ENCODE measurements at regions not wholly inside any gene's neighbourhood (a gene's known extent, or its start where the extent isn't known, plus 50 kb on each side); places are given as distances from the start of the nearest gene placed in this dataset.

DNA sequence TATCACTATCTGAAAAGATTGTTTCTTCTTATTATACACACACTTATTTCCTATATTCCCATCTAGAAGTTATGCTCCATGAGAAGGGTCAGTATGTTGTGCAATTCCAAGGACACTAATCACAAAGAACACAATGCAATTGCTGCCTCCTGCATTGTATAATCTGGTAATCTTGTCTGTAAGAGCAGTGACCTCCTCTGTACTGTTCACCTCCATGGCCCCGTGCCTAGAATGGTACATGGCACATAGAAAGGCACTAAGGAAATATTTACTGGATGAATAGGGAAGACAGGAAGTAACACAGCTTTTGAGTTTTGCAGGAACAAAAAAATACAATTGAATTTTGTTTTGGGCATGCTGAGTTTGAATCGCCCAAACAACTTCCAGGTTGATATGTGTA lies 214.6 kb upstream of the SALL1 start:
- H3K79me2 ChIP-seq (ENCODE audit: insufficient read depth, low read depth, low read length): no peaks in the 10 kb centered on the region
- H3K9me3 ChIP-seq (ENCODE audit: low read length): no peaks in the 10 kb centered on the region
- DNase-seq (ENCODE audit: low spot score): no peak
- H3K9me2 ChIP-seq (ENCODE audit: insufficient read depth, low read length): no peaks in the 10 kb centered on the region
- H3K4me3 ChIP-seq (ENCODE audit: low read depth, low read length, poor library complexity, severe bottlenecking): no peak overlapping the region
- H2AFZ ChIP-seq (ENCODE audit: low read length): no peak overlapping the region
- no peak overlapping the region for H3K27ac ChIP-seq (ENCODE audit: low read depth, low read length, poor library complexity, severe bottlenecking)
- no peak for TF ChIP-seq EZH2phosphoT487 (IDR thresholded peaks at IDR 0.05; ENCODE audit: borderline replicate concordance, low read depth, low read length)
- TF ChIP-seq, protein P1, sequence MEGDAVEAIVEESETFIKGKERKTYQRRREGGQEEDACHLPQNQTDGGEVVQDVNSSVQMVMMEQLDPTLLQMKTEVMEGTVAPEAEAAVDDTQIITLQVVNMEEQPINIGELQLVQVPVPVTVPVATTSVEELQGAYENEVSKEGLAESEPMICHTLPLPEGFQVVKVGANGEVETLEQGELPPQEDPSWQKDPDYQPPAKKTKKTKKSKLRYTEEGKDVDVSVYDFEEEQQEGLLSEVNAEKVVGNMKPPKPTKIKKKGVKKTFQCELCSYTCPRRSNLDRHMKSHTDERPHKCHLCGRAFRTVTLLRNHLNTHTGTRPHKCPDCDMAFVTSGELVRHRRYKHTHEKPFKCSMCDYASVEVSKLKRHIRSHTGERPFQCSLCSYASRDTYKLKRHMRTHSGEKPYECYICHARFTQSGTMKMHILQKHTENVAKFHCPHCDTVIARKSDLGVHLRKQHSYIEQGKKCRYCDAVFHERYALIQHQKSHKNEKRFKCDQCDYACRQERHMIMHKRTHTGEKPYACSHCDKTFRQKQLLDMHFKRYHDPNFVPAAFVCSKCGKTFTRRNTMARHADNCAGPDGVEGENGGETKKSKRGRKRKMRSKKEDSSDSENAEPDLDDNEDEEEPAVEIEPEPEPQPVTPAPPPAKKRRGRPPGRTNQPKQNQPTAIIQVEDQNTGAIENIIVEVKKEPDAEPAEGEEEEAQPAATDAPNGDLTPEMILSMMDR (conservative IDR thresholded peaks at IDR 0.05; ENCODE audit: low read length): no peak
- no peaks in the 10 kb centered on the region for H4K20me1 ChIP-seq (ENCODE audit: insufficient read depth, low read length)
- intact Hi-C loops (cut with micrococcal nuclease; ENCODE audit: unreplicated experiment): no loop called here
- no peaks in the 10 kb centered on the region for H3K4me1 ChIP-seq (ENCODE audit: insufficient read depth, low read length, poor library complexity, severe bottlenecking)
- no peak overlapping the region for H3K4me2 ChIP-seq (ENCODE audit: low read length)
- BruUV-seq (replicated peaks): no TSS peak
- H3K36me3 ChIP-seq (ENCODE audit: insufficient read depth, low read length): no peaks in the 10 kb centered on the region
- ChIA-PET CTCF (ENCODE audit: unreplicated experiment) (no interaction called here), POLR2A (no interaction called here)

DNA sequence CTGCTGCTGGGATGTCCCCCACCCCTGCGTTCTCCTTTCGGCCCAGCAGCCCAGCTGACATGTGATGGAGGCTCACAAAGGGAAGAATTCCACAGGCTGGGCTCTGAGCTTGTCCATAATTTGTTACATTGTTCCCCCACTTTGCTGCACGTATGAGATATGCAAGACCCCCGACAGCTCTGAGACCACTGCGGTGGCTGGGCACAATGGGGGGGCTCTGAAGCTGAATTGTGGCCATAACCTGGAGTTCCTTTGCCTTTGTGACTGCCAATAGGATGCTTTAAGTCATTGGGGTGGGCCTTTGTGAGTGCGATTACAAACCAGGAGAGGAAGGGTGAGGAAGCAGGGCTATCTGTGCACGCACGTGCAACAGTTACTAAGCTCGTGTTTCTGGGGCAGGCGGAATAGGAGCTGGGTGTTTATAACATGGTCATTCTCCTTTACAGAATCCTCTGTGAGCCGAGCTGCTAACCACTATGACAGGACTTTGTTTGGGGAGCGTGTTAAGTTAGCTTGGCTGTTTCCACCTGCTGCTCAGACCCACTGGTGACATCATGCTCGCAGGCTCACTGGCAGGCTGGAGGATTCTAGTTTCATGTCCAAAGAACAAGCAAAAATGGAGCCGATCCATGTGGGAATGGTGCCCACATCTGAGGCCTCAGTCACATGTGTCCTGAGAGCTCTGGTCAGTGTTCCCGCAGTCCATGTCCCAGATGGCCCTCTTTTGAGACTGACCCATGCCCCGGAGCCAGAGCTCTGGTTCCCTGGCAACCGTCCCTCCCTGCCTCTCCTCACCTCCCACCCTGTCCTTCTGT lies 208.3 kb upstream of the SALL1 start:
- intact Hi-C loops (cut with micrococcal nuclease; ENCODE audit: unreplicated experiment): no loop called here
- BruUV-seq (replicated peaks): no TSS peak

DNA sequence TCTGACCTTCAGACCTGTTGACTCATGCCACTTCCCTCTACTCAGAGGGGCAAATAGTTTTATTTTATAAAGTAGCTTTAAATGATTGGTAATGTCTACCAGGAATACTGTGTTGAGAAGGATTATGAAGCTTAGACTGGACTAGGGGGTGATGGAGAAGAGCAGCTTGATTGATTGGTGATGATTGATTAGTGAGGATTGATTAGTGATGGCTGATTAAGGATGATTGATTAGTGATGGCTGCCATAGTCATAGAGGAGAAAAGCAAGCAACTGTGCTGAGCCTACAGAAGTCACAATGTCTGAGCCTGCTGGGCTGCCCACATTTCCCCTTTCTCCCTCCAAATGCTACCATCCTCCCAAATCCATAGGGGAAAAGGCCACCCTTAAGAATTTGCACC lies 206.8 kb upstream of the SALL1 start:
- Histone ChIP-seq H3K4me2 (ENCODE audit: low read length) (no peak overlapping the region), H3K36me3 (ENCODE audit: insufficient read depth, low read length) (no peaks in the 10 kb centered on the region), H3K79me2 (ENCODE audit: insufficient read depth, low read depth, low read length) (no peaks in the 10 kb centered on the region), H3K9me2 (ENCODE audit: insufficient read depth, low read length) (no peaks in the 10 kb centered on the region), H3K4me1 (ENCODE audit: insufficient read depth, low read length, poor library complexity, severe bottlenecking) (no peaks in the 10 kb centered on the region), H3K4me3 (ENCODE audit: low read depth, low read length, poor library complexity, severe bottlenecking) (no peak overlapping the region), H4K20me1 (ENCODE audit: insufficient read depth, low read length) (no peaks in the 10 kb centered on the region), H3K9me3 (ENCODE audit: low read length) (no peaks in the 10 kb centered on the region), H3K27ac (ENCODE audit: low read depth, low read length, poor library complexity, severe bottlenecking) (no peak overlapping the region), H2AFZ (ENCODE audit: low read length) (no peak overlapping the region)
- no peak for DNase-seq (ENCODE audit: low spot score)
- BruUV-seq (replicated peaks): no TSS peak
- TF ChIP-seq EZH2phosphoT487 (IDR thresholded peaks at IDR 0.05; ENCODE audit: borderline replicate concordance, low read depth, low read length): no peak
- TF ChIP-seq, protein P1 (conservative IDR thresholded peaks at IDR 0.05; ENCODE audit: low read length): no peak
- intact Hi-C loops (cut with micrococcal nuclease; ENCODE audit: unreplicated experiment): no loop called here
- POLR2A ChIA-PET: no interaction called here
- CTCF ChIA-PET (ENCODE audit: unreplicated experiment): no interaction called here

More for the DNA sequence above, 208.3 kb upstream of the SALL1 start:
- no peaks in the 10 kb centered on the region for H3K36me3 ChIP-seq (ENCODE audit: insufficient read depth, low read length)
- no peaks in the 10 kb centered on the region for H3K9me3 ChIP-seq (ENCODE audit: low read length)
- TF ChIP-seq, protein P1 (conservative IDR thresholded peaks at IDR 0.05; ENCODE audit: low read length): no peak
- TF ChIP-seq EZH2phosphoT487 (IDR thresholded peaks at IDR 0.05; ENCODE audit: borderline replicate concordance, low read depth, low read length): no peak
- H3K9me2 ChIP-seq (ENCODE audit: insufficient read depth, low read length): no peaks in the 10 kb centered on the region
- POLR2A ChIA-PET: no interaction called here
- CTCF ChIA-PET (ENCODE audit: unreplicated experiment): no interaction called here
- no peak overlapping the region for H2AFZ ChIP-seq (ENCODE audit: low read length)
- no peaks in the 10 kb centered on the region for H3K4me1 ChIP-seq (ENCODE audit: insufficient read depth, low read length, poor library complexity, severe bottlenecking)
- H4K20me1 ChIP-seq (ENCODE audit: insufficient read depth, low read length): no peaks in the 10 kb centered on the region
- no peak for DNase-seq (ENCODE audit: low spot score)
- no peak overlapping the region for H3K4me3 ChIP-seq (ENCODE audit: low read depth, low read length, poor library complexity, severe bottlenecking)
- H3K27ac ChIP-seq (ENCODE audit: low read depth, low read length, poor library complexity, severe bottlenecking): no peak overlapping the region
- no peaks in the 10 kb centered on the region for H3K79me2 ChIP-seq (ENCODE audit: insufficient read depth, low read depth, low read length)
- H3K4me2 ChIP-seq (ENCODE audit: low read length): no peak overlapping the region

Measured in OCI-LY7 (cell line).